ENCODE measurements at regions not wholly inside any gene's neighbourhood (a gene's known extent, or its start where the extent isn't known, plus 50 kb on each side); places are given as distances from the start of the nearest gene placed in this dataset.

DNA sequence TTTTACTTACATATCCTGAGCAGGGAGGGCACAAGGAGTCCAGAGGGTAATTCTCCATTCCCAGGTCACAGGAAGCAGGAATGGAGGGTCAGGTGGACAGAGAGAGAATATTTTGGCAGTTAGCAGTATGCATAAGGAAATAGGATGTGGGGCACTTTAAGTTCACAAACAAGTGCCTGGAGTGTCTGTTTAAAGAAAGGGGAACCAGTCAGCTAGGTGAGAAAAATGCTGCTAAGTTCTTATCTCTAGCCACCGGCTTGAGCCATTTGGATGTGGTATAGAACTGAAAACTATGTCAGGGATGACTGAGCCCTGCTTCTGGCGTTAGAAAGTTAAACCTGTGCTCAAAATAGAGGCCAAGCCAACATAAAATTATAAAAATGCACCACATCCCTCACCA is 739.7 kb upstream of the NCAM2 start (continued):
- no peak for TF ChIP-seq ZNF384 (IDR thresholded peaks at IDR 0.05; ENCODE audit: low read depth, low read length)
- TF ChIP-seq FOXA1 (IDR thresholded peaks at IDR 0.05; ENCODE audit: borderline replicate concordance), result no peak
- no peak for TF ChIP-seq ZNF76 (CRISPR knock-in tag; IDR thresholded peaks at IDR 0.05; ENCODE audit: borderline replicate concordance)
- TF ChIP-seq ZNF224 (CRISPR knock-in tag; IDR thresholded peaks at IDR 0.05), result no peak
- peak; percentile 85 for TF ChIP-seq NCOR1 (IDR thresholded peaks at IDR 0.05)
- no peak for TF ChIP-seq NR4A1 (CRISPR knock-in tag; IDR thresholded peaks at IDR 0.05)
- TF ChIP-seq NR4A1 (tag; IDR thresholded peaks at IDR 0.05), result no peak
- TF ChIP-seq CBX3 (IDR thresholded peaks at IDR 0.05; ENCODE audit: borderline replicate concordance in 1 of 2, low read length in 2 of 2), result no peak
- TF ChIP-seq, protein P1, sequence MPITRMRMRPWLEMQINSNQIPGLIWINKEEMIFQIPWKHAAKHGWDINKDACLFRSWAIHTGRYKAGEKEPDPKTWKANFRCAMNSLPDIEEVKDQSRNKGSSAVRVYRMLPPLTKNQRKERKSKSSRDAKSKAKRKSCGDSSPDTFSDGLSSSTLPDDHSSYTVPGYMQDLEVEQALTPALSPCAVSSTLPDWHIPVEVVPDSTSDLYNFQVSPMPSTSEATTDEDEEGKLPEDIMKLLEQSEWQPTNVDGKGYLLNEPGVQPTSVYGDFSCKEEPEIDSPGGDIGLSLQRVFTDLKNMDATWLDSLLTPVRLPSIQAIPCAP (CRISPR knock-in tag; IDR thresholded peaks at IDR 0.05; ENCODE audit: borderline replicate concordance), result no peak
- TF ChIP-seq, protein P2, sequence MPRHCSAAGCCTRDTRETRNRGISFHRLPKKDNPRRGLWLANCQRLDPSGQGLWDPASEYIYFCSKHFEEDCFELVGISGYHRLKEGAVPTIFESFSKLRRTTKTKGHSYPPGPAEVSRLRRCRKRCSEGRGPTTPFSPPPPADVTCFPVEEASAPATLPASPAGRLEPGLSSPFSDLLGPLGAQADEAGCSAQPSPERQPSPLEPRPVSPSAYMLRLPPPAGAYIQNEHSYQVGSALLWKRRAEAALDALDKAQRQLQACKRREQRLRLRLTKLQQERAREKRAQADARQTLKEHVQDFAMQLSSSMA (CRISPR knock-in tag; IDR thresholded peaks at IDR 0.05), result no peak
- no peak for TF ChIP-seq MAFK (IDR thresholded peaks at IDR 0.05; ENCODE audit: low read length)
- no peak for TF ChIP-seq TFAM (CRISPR knock-in tag; conservative IDR thresholded peaks at IDR 0.05)
- TF ChIP-seq TEAD1 (CRISPR knock-in tag; IDR thresholded peaks at IDR 0.05), result 0 out of 4 replicates have a peak, but pooled peaks of 1 of the 2 experiments have one; percentile 9
- TF ChIP-seq, protein P3, sequence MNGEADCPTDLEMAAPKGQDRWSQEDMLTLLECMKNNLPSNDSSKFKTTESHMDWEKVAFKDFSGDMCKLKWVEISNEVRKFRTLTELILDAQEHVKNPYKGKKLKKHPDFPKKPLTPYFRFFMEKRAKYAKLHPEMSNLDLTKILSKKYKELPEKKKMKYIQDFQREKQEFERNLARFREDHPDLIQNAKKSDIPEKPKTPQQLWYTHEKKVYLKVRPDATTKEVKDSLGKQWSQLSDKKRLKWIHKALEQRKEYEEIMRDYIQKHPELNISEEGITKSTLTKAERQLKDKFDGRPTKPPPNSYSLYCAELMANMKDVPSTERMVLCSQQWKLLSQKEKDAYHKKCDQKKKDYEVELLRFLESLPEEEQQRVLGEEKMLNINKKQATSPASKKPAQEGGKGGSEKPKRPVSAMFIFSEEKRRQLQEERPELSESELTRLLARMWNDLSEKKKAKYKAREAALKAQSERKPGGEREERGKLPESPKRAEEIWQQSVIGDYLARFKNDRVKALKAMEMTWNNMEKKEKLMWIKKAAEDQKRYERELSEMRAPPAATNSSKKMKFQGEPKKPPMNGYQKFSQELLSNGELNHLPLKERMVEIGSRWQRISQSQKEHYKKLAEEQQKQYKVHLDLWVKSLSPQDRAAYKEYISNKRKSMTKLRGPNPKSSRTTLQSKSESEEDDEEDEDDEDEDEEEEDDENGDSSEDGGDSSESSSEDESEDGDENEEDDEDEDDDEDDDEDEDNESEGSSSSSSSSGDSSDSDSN (IDR thresholded peaks at IDR 0.05; ENCODE audit: borderline replicate concordance in 1 of 2, low read depth in 2 of 2, low read length in 2 of 2), result no peak
- no peak for TF ChIP-seq KDM4B (IDR thresholded peaks at IDR 0.05; ENCODE audit: borderline replicate concordance in 2 of 2, low read depth in 1 of 2)
- no peak for TF ChIP-seq POLR3A (IDR thresholded peaks at IDR 0.05; ENCODE audit: borderline replicate concordance, extremely low read depth, insufficient read depth, insufficient read length)
- TF ChIP-seq FOS (IDR thresholded peaks at IDR 0.05; ENCODE audit: extremely low read depth, insufficient read length), result no peak
- no peak for TF ChIP-seq BRCA1 (IDR thresholded peaks at IDR 0.05)
- TF ChIP-seq BRCA1 (CRISPR knock-in tag; IDR thresholded peaks at IDR 0.05), result no peak
- no peak for TF ChIP-seq SREBF1 (IDR thresholded peaks at IDR 0.05; ENCODE audit: borderline replicate concordance, low read depth, low read length)
- no peak for TF ChIP-seq ZNF830 (CRISPR knock-in tag; IDR thresholded peaks at IDR 0.05)

Measured in K562 (cell line).